ENCODE measurements at regions not wholly inside any gene's neighbourhood (a gene's known extent, or its start where the extent isn't known, plus 50 kb on each side); places are given as distances from the start of the nearest gene placed in this dataset.

GRCh38 chr9:18396102-18396728, 77.7 kb upstream of the ADAMTSL1 start:
- DNase-seq (ENCODE audit: low read depth, low spot score) = no peak
- SMC1A ChIA-PET (ENCODE audit: uncharacterized antibody, unreplicated experiment) = interaction anchor here (0.6 to 1.7 kb wide), 3 partner anchors 78 to 397 kb away, joined by 3 to 5 read pairs (median 3); no protein-coding TSS in a partner anchor
- FAIRE-seq = no peak
- POLR2A ChIA-PET = no interaction called here
- RAD21 ChIA-PET (ENCODE audit: unreplicated experiment) = interaction anchor here (0.7 kb wide), 1 partner anchor 141 kb away, joined by 3 read pairs; no protein-coding TSS in a partner anchor
- no peaks in the 10 kb centered on the region for H3K9me3 ChIP-seq (replicated peaks; ENCODE audit: control insufficient read depth, insufficient read depth, low read length)
- no peak overlapping the region for H3K4me3 ChIP-seq
- in situ Hi-C loops (cut with MboI) (no loop called here), intact Hi-C loops (cut with micrococcal nuclease; ENCODE audit: unreplicated experiment) (loop anchor here (2.0 kb wide), 1 partner anchor 141 kb away; no protein-coding TSS in a partner anchor)
- TF ChIP-seq SUZ12 (IDR thresholded peaks at IDR 0.05; ENCODE audit: unreplicated experiment) (no peak), RAD21 (IDR thresholded peaks at IDR 0.05; ENCODE audit: insufficient read depth, low read depth, low read length) (peak; percentile 32; the same call in 1 of the 2 replicates), CTCF (IDR thresholded peaks at IDR 0.05 in 2 of 3, conservative IDR thresholded peaks at IDR 0.05 in 1 of 3; ENCODE audit: control insufficient read depth in 2 of 3, extremely low read depth in 1 of 3, insufficient read depth in 1 of 3, low read depth in 3 of 3, low read length in 3 of 3) (0 out of 6 replicates have a peak, but pooled peaks of 1 of the 3 experiments have one; percentile 5)
- H2AFZ ChIP-seq (ENCODE audit: control insufficient read depth, low read depth, low read length) = no peak overlapping the region
- no peaks in the 10 kb centered on the region for H4K20me1 ChIP-seq (ENCODE audit: control insufficient read depth, insufficient read depth)
- no peaks in the 10 kb centered on the region for H3K4me1 ChIP-seq (ENCODE audit: control insufficient read depth, insufficient read depth, low read length)
- no peak overlapping the region for H3K9ac ChIP-seq (ENCODE audit: control insufficient read depth, insufficient read depth, low read length)
- CTCF ChIA-PET = interaction anchor here (0.5 to 1.3 kb wide), 3 partner anchors 8 to 141 kb away, joined by 3 to 9 read pairs (median 3); no protein-coding TSS in a partner anchor
- no peak for ATAC-seq
- no peak overlapping the region for H3K4me2 ChIP-seq (ENCODE audit: control insufficient read depth, insufficient read depth)
- no peaks in the 10 kb centered on the region for H3K27me3 ChIP-seq (replicated peaks in 1 of 2; ENCODE audit: control insufficient read depth in 2 of 2, insufficient read depth in 2 of 2, low read length in 1 of 2)
- no peaks in the 10 kb centered on the region for H3K36me3 ChIP-seq (ENCODE audit: control insufficient read depth in 2 of 2, insufficient read depth in 2 of 2, low read length in 1 of 2)
- no peak overlapping the region for H3K27ac ChIP-seq (ENCODE audit: control insufficient read depth, insufficient read depth)
- no peaks in the 10 kb centered on the region for H3K79me2 ChIP-seq (ENCODE audit: control insufficient read depth, insufficient read depth, low read length)
- BruUV-seq (replicated peaks) = no TSS peak

GRCh38 chr9:18397076-18397475, 76.9 kb upstream of the ADAMTSL1 start:
- WGBS (ENCODE audit: insufficient coverage, insufficient replicate concordance, low lambda C conversion rate, missing lambda C conversion rate) = 0% methylated on average over 2 of the region's 2 CpGs
- ATAC-seq (no peak), DNase-seq (ENCODE audit: low read depth, low spot score) (no peak), FAIRE-seq (no peak)
- Histone ChIP-seq H3K4me3 (no peak overlapping the region), H3K79me2 (ENCODE audit: control insufficient read depth, insufficient read depth, low read length) (no peaks in the 10 kb centered on the region), H3K27ac (ENCODE audit: control insufficient read depth, insufficient read depth) (no peak overlapping the region), H3K4me2 (ENCODE audit: control insufficient read depth, insufficient read depth) (no peak overlapping the region), H4K20me1 (ENCODE audit: control insufficient read depth, insufficient read depth) (no peaks in the 10 kb centered on the region), H3K9me3 (replicated peaks; ENCODE audit: control insufficient read depth, insufficient read depth, low read length) (no peaks in the 10 kb centered on the region), H3K9ac (ENCODE audit: control insufficient read depth, insufficient read depth, low read length) (no peak overlapping the region), H3K36me3 (ENCODE audit: control insufficient read depth in 2 of 2, insufficient read depth in 2 of 2, low read length in 1 of 2) (no peaks in the 10 kb centered on the region), H3K27me3 (replicated peaks in 1 of 2; ENCODE audit: control insufficient read depth in 2 of 2, insufficient read depth in 2 of 2, low read length in 1 of 2) (no peaks in the 10 kb centered on the region), H3K4me1 (ENCODE audit: control insufficient read depth, insufficient read depth, low read length) (no peaks in the 10 kb centered on the region), H2AFZ (ENCODE audit: control insufficient read depth, low read depth, low read length) (no peak overlapping the region)
- no peak for TF ChIP-seq CBX3 (IDR thresholded peaks at IDR 0.05; ENCODE audit: borderline replicate concordance, low read depth)
- TF ChIP-seq POLR2AphosphoS2 (IDR thresholded peaks at IDR 0.05; ENCODE audit: low read depth, low read length) = no peak
- TF ChIP-seq SRF (IDR thresholded peaks at IDR 0.05; ENCODE audit: low read depth in 2 of 2, low read length in 2 of 2) = no peak
- no peak for TF ChIP-seq IKZF1 (conservative IDR thresholded peaks at IDR 0.05)
- TF ChIP-seq SIX5 (IDR thresholded peaks at IDR 0.05; ENCODE audit: low read depth, low read length, severe bottlenecking) = no peak
- no peak for TF ChIP-seq TCF7 (IDR thresholded peaks at IDR 0.05; ENCODE audit: borderline replicate concordance)
- POLR2A ChIA-PET = no interaction called here
- intact Hi-C loops (cut with micrococcal nuclease; ENCODE audit: unreplicated experiment) (loop anchor here (2.0 kb wide), 1 partner anchor 142 kb away; no protein-coding TSS in a partner anchor), in situ Hi-C loops (cut with MboI) (no loop called here)
- SMC1A ChIA-PET (ENCODE audit: uncharacterized antibody, unreplicated experiment) = interaction anchor here (1.7 kb wide), 1 partner anchor 142 kb away, joined by 5 read pairs; no protein-coding TSS in a partner anchor
- CTCF ChIA-PET = no interaction called here
- BruUV-seq (replicated peaks) = no TSS peak
- RAD21 ChIA-PET (ENCODE audit: unreplicated experiment) = no interaction called here
